ENCODE measurements at regions not wholly inside any gene's neighbourhood (a gene's known extent, or its start where the extent isn't known, plus 50 kb on each side); places are given as distances from the start of the nearest gene placed in this dataset.

DNA sequence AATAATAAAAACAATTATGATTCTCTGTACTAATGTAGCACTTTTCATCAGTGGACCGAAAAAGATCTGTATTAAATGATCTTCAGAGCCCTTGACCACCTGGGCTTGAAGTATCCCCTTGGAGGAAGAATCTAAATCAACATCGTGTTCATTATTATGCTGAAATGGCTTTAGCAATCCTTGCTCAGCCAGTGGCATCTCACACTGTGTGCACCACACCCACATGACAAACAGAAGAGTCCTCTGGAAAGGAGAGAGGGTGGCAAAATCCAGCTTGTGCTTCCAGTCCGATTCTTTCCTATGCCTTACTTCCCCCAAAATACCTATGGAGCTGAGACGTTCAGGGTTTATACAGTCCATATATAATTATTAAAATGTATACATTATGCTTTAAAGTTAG, 318.5 kb upstream of the RUNX1 start:
- no peak overlapping the region for H2AFZ ChIP-seq (ENCODE audit: low read depth, low read length)
- intact Hi-C loops (cut with micrococcal nuclease) (no loop called here), dilution Hi-C loops (cut with MboI; ENCODE audit: extremely low pct_ligation_motif_present, low sequenced_read_pairs) (no loop called here)
- H3K27ac ChIP-seq (ENCODE audit: insufficient read depth, low read depth, low read length), result no peak overlapping the region
- CTCF ChIA-PET, result no interaction called here
- FAIRE-seq, result no peak
- no peaks in the 10 kb centered on the region for H3K9me3 ChIP-seq (replicated peaks; ENCODE audit: control insufficient read depth, insufficient read depth, low read length)
- no peaks in the 10 kb centered on the region for H3K36me3 ChIP-seq (ENCODE audit: control insufficient read depth in 2 of 2, extremely low read depth in 1 of 2, insufficient read depth in 2 of 2, low read length in 2 of 2)
- no peaks in the 10 kb centered on the region for H3K4me1 ChIP-seq (ENCODE audit: control insufficient read depth, extremely low read depth, insufficient read depth, low read length)
- no peak overlapping the region for H3K9ac ChIP-seq (replicated peaks; ENCODE audit: extremely low read depth, insufficient read depth, low read length)
- H3K4me3 ChIP-seq (replicated peaks in 1 of 3; ENCODE audit: insufficient read depth in 1 of 3, low read depth in 1 of 3, low read length in 3 of 3), result no peak overlapping the region
- POLR2A ChIA-PET, result no interaction called here
- H3K27me3 ChIP-seq (ENCODE audit: control insufficient read depth in 2 of 2, insufficient read depth in 2 of 2, low read length in 2 of 2), result no peaks in the 10 kb centered on the region
- no peaks in the 10 kb centered on the region for H3K9me1 ChIP-seq (replicated peaks; ENCODE audit: control insufficient read depth, extremely low read depth, insufficient read depth, low read length)
- H3K4me2 ChIP-seq (ENCODE audit: insufficient read depth, low read length), result no peak overlapping the region
- TF ChIP-seq GATA2 (IDR thresholded peaks at IDR 0.05; ENCODE audit: insufficient read depth, insufficient read length, low read depth, low read length) (no peak), FOS (IDR thresholded peaks at IDR 0.05; ENCODE audit: borderline replicate concordance, insufficient read depth, low read length) (no peak), JUN (IDR thresholded peaks at IDR 0.05; ENCODE audit: borderline replicate concordance, insufficient read depth, insufficient read length, low read depth) (no peak), EZH2 (IDR thresholded peaks at IDR 0.05; ENCODE audit: borderline replicate concordance, low read depth, low read length, severe bottlenecking) (no peak), POLR2A (IDR thresholded peaks at IDR 0.05; ENCODE audit: low read depth, low read length) (no peak), MYC (IDR thresholded peaks at IDR 0.05; ENCODE audit: low read depth, low read length) (no peak), POLR2AphosphoS5 (IDR thresholded peaks at IDR 0.05; ENCODE audit: insufficient read depth, low read depth, low read length) (no peak)
- TF ChIP-seq, protein P1, sequence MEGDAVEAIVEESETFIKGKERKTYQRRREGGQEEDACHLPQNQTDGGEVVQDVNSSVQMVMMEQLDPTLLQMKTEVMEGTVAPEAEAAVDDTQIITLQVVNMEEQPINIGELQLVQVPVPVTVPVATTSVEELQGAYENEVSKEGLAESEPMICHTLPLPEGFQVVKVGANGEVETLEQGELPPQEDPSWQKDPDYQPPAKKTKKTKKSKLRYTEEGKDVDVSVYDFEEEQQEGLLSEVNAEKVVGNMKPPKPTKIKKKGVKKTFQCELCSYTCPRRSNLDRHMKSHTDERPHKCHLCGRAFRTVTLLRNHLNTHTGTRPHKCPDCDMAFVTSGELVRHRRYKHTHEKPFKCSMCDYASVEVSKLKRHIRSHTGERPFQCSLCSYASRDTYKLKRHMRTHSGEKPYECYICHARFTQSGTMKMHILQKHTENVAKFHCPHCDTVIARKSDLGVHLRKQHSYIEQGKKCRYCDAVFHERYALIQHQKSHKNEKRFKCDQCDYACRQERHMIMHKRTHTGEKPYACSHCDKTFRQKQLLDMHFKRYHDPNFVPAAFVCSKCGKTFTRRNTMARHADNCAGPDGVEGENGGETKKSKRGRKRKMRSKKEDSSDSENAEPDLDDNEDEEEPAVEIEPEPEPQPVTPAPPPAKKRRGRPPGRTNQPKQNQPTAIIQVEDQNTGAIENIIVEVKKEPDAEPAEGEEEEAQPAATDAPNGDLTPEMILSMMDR (IDR thresholded peaks at IDR 0.05; ENCODE audit: extremely low read depth in 1 of 2, insufficient read depth in 1 of 2, low read depth in 1 of 2, low read length in 2 of 2), result no peak
- TF ChIP-seq, protein P2, sequence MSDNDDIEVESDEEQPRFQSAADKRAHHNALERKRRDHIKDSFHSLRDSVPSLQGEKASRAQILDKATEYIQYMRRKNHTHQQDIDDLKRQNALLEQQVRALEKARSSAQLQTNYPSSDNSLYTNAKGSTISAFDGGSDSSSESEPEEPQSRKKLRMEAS (IDR thresholded peaks at IDR 0.05; ENCODE audit: insufficient read depth, insufficient read length), result no peak
- no peaks in the 10 kb centered on the region for H4K20me1 ChIP-seq (replicated peaks; ENCODE audit: control insufficient read depth, extremely low read depth, insufficient read depth, low read length)
- H3K79me2 ChIP-seq (ENCODE audit: control insufficient read depth, insufficient read depth, low read length), result no peaks in the 10 kb centered on the region
- BruUV-seq (replicated peaks), result no TSS peak
- no peak for DNase-seq (ENCODE audit: low read depth, low spot score)

Data from endothelial cell of umbilical vein (primary cell).